Natural killer cell treated with Interleukin-12 subunit alpha and Interleukin-12 subunit beta and Interleukin-15 and Interleukin-18, amount 100 ng/mL, for 72 hours (primary cell): ENCODE measurements at regions not wholly inside any gene's neighbourhood (a gene's known extent, or its start where the extent isn't known, plus 50 kb on each side); places are given as distances from the start of the nearest gene placed in this dataset.

ENCODE experiments used
- ATAC-seq, 2 donors: fragments of 150-1000 bp; cut with Tn5 transposase in 1 of 2; sonication (Bioruptor Pico), chemical (Tn5 transposase) in 1 of 2; 2 replicates each; pipeline ENCODE4 v1.10.0; 2021
- DNase-seq: peaks from one replicate; pipeline ENCODE4 v3.0.0; 2022; ENCODE audit warnings: low spot score
- H3K27ac Mint-ChIP-seq, 2 donors: 1 replicate in 1 of 2; 2 replicates in 1 of 2; pipeline ENCODE4 v1.8.0; 2022; ENCODE audit warnings: mixed read lengths in 2 of 2, mild to moderate bottlenecking in 1 of 2, moderate library complexity in 1 of 2
- H3K27me3 Mint-ChIP-seq, 2 donors: 1 replicate in 1 of 2; 2 replicates in 1 of 2; pipeline ENCODE4 v1.8.0; 2022; ENCODE audit warnings: mixed read lengths in 2 of 2
- H3K36me3 Mint-ChIP-seq: one replicate; pipeline ENCODE4 v1.8.0; 2022; ENCODE audit warnings: mixed read lengths
- H3K4me1 Mint-ChIP-seq, 2 donors: 1 replicate in 1 of 2; 2 replicates in 1 of 2; pipeline ENCODE4 v1.8.0; 2022; ENCODE audit warnings: low read depth in 2 of 2, mixed read lengths in 2 of 2, mild to moderate bottlenecking in 1 of 2
- H3K4me3 Mint-ChIP-seq: one replicate; pipeline ENCODE4 v1.8.0; 2022; ENCODE audit warnings: mixed read lengths
- H3K9me3 Mint-ChIP-seq: 2 replicates; pipeline ENCODE4 v1.8.0; 2022; ENCODE audit warnings: mixed read lengths

DNA sequence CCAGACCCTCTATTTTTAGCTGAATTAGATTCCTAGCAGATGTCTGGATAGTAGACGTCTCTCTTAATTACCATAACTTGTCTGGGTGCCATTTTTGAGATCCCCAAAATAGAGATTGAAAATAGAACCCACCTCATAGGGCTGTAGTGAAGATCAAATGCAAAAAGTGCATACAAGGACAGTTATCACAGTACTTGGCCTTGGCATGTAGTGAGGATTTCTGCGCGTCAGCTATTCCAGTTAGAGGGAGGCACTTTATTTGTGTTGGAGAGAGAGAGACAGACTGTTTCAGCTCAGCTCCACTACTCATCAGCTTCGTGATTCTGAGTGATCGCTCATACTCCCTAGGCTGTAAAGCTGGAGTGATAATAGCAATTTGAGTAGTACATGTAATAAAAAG is 59.6 kb upstream of the CDH13 start:
- Mint-ChIP-seq H3K4me3 (no peak overlapping the region), H3K27me3 (peaks cover 13 to 20% of the 10 kb centered on the region in 2 donors), H3K27ac (no peak overlapping the region), H3K9me3 (peaks cover 6% of the 10 kb centered on the region), H3K4me1 (peaks cover 2 to 7% of the 10 kb centered on the region in 2 donors), H3K36me3 (no peaks in the 10 kb centered on the region)
- no peak for DNase-seq
- no peak for ATAC-seq

DNA sequence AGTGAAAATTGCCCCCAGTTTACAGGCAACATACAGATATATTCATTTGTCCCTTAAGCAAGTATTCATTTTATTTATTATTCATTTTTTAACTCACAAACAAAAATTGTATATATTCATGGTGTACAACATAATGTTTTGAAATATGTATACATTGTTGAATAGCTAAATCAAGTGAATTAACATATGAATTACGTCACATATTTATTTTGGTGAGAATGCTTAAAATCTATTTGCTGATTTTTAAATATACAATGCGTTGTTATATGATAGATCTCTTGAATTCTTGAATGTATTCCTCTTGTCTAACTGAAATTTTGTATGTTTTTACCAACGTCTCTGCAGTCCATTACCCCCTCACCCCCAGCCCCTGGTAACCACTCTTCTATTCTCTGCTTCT is 63.4 kb upstream of the CDH13 start:
- no peaks in the 10 kb centered on the region for H3K36me3 Mint-ChIP-seq
- peaks cover 0 to 11% of the 10 kb centered on the region in 2 donors for H3K27me3 Mint-ChIP-seq
- ATAC-seq = no peak

DNA sequence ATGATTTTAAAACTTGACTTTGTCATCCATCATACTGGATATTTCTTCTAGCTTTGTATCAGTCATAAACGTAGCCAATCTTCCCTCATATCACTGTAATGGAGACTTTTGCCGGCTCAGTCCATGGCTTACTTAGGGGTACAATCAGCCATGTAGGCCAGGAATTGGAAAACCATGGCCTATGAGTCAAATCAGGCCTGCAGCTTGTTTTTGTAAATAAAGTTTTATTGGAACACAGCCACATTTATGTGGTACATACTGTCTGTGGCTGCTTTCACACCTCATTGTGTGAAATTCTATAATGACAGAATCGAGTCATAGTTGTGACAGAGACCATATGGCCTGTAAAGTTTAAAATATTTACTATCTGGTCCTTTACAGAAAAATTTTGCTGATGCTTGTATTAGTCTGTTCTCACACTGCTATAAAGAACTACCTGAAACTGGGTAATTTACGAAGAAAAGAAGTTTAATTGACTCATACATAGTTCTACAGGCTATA is 64.5 kb upstream of the CDH13 start:
- H3K4me3 Mint-ChIP-seq = no peak overlapping the region
- peaks cover 6% of the 10 kb centered on the region for H3K9me3 Mint-ChIP-seq
- peaks cover 4 to 9% of the 10 kb centered on the region in 2 donors for H3K4me1 Mint-ChIP-seq
- H3K27ac Mint-ChIP-seq = no peak overlapping the region
- no peak for DNase-seq
- H3K27me3 Mint-ChIP-seq = peaks cover 6 to 10% of the 10 kb centered on the region in 2 donors
- H3K36me3 Mint-ChIP-seq = no peaks in the 10 kb centered on the region
- peak in 1 of 2 donors; percentile 75 for ATAC-seq

More for the DNA sequence above, 63.4 kb upstream of the CDH13 start:
- Mint-ChIP-seq H3K27ac (no peak overlapping the region), H3K4me1 (peaks cover 4 to 9% of the 10 kb centered on the region in 2 donors), H3K9me3 (peaks cover 6% of the 10 kb centered on the region), H3K4me3 (no peak overlapping the region)
- DNase-seq = no peak

DNA sequence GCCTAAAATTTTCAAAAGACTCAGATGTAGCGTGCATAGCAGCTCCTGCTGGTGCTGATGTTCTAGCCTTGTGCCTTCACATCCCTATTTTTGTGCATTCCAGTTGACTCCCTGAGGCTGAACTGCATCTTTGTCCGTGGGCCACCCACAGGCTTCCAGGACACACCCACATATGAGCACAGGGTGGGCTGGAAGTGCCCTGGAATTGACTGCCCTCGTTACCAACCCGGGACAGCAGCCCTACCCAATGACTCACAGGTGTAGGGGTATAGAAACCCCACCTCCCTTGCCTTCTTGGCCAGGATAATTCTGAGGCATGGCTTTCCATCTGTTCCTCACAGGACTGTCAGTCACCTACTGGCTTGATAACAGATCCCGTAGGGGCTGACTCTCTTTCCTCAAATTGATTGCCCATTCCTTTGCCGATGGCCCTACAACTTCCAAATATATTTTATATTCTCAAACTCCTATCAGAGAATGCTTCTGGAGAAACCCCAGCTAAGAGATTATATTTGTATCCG is 65.9 kb upstream of the CDH13 start:
- peaks cover 4 to 9% of the 10 kb centered on the region in 2 donors for H3K4me1 Mint-ChIP-seq
- no peak overlapping the region for H3K4me3 Mint-ChIP-seq
- peaks cover 6% of the 10 kb centered on the region for H3K9me3 Mint-ChIP-seq
- no peak overlapping the region for H3K27ac Mint-ChIP-seq
- ATAC-seq = no peak
- no peaks in the 10 kb centered on the region for H3K36me3 Mint-ChIP-seq
- DNase-seq = no peak
- peaks cover 7 to 10% of the 10 kb centered on the region in 2 donors for H3K27me3 Mint-ChIP-seq

DNA sequence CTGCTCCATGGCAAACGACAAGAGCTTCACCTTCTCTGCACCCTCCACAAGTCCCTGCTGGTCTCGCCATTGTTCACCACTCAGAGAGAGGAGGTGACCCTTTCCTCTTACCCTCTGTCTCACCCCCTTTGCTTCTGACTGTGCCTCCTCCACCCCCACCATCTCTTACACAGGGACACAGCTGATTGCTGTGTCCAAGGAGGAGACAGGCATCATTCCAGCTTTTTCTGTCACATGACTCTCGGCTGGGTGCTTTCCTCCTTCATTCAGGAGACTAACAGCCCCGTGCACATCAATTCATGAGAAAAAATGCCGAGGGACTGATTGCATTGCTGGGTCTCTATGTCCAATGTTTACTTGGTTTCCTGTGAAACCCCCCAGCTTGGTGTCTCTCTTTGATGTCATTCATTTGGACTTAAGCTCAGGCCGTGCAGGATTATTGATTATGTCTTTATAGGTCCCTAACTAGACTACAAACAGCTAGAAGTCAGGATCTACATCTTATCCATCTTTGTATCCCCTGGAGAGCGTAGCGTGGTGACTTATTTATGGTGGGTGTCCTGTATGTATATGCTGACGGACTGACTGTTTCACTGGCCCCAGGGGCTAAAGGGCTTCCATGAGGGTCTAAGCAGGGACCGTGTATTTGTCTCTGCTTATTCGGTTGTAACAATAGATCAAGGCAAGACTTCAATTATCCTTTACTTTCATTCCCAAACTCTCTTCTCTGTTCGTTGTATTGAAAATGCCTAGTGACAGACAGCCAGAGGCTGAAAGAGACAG is 82.2 kb upstream of the CDH13 start:
- H3K27ac Mint-ChIP-seq = no peak overlapping the region
- ATAC-seq = no peak
- H3K4me1 Mint-ChIP-seq = no peaks in the 10 kb centered on the region
- peaks cover 28 to 48% of the 10 kb centered on the region in 2 donors for H3K27me3 Mint-ChIP-seq
- no peaks in the 10 kb centered on the region for H3K9me3 Mint-ChIP-seq
- DNase-seq = no peak
- no peaks in the 10 kb centered on the region for H3K36me3 Mint-ChIP-seq
- no peak overlapping the region for H3K4me3 Mint-ChIP-seq

DNA sequence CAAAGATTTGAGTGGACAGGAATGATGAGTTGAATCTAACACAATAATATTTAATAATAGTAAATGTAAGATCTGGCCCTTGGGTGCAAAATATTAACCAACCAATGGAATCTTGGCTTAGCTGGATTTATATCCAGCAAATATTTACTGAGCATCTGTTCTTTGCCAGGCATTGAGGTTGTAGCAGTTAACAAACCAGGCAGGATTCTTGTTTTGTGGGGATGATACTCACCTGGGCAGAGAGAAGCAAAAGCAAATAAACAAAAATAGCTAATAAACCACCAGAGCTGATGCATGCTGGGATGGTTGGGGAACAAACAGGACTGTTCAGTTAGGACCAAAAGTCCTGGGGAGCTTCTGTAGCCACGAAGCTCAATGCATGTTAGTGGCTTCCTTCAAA is 84.1 kb upstream of the CDH13 start:
- Mint-ChIP-seq H3K4me3 (no peak overlapping the region), H3K9me3 (no peaks in the 10 kb centered on the region), H3K27me3 (peaks cover 34 to 55% of the 10 kb centered on the region in 2 donors), H3K36me3 (no peaks in the 10 kb centered on the region), H3K4me1 (no peaks in the 10 kb centered on the region), H3K27ac (no peak overlapping the region)
- ATAC-seq (no peak), DNase-seq (no peak)

DNA sequence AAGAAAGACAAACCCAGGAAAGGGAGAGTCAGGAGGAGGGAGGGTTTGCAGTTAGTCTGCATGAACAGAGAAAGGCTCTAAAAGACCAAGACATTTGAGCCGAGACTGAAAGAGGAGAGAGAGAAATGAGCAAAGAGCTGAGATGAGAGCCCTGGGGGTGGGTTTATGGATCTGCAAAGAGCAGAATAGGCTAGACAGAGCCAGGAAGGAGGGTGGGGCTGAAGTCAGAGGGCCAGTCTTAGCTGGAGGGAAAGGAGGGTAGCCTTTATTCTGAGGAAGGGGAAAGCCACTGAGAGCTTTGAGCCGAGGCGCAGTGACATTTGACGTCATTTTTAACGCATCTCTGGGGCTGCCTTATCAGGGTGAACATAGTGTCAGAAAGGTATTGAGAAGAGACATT is 85.7 kb upstream of the CDH13 start:
- Mint-ChIP-seq H3K4me3 (no peak overlapping the region), H3K4me1 (no peaks in the 10 kb centered on the region), H3K27ac (no peak overlapping the region), H3K27me3 (peaks cover 35 to 55% of the 10 kb centered on the region in 2 donors), H3K9me3 (no peaks in the 10 kb centered on the region), H3K36me3 (no peaks in the 10 kb centered on the region)
- ATAC-seq = no peak
- DNase-seq = no peak

DNA sequence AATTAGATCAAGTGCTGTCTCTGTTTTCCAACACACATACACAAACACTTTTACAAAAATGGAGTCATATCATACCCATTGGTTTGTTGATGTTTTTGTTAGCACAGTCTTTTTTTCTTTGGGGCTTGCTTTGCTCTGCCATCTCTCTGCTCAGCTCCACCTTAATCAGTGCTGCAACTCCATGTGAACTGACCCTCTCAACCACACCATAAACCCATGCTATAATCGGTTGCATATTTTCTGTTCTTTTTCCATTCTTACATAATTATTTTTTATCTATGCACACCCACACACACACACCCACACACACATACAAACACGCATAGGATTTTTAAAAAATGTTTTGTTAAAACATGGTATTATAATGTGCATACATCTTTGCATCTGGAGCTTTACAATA is 91.0 kb upstream of the CDH13 start:
- H3K36me3 Mint-ChIP-seq = no peaks in the 10 kb centered on the region
- ATAC-seq = no peak

DNA sequence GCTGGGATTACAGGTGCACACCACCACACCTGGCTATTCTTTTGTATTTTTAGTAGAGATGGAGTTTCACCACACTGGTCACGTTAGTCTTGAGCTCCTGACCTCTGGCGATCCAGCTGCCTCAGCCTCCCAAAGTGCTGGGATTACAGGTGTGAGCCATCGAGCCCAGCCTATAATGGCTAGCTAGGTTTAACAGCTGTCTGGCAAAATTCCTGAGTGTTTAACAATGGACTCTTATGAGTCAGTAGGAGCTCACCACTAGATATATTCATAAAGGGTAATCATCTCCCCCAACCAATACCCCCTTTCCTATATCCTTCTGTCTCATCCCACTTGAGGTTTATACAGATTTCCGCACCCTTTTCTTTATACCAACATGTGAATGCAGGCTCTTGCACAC is 91.5 kb upstream of the CDH13 start:
- Mint-ChIP-seq H3K4me3 (no peak overlapping the region), H3K4me1 (no peaks in the 10 kb centered on the region), H3K27ac (no peak overlapping the region), H3K27me3 (peaks cover 27 to 58% of the 10 kb centered on the region in 2 donors), H3K9me3 (no peaks in the 10 kb centered on the region), H3K36me3 (no peaks in the 10 kb centered on the region)
- ATAC-seq = no peak
- no peak for DNase-seq

More for the DNA sequence above, 91.0 kb upstream of the CDH13 start:
- Mint-ChIP-seq H3K4me1 (no peaks in the 10 kb centered on the region), H3K9me3 (no peaks in the 10 kb centered on the region), H3K27ac (no peak overlapping the region), H3K27me3 (peaks cover 27 to 57% of the 10 kb centered on the region in 2 donors), H3K4me3 (no peak overlapping the region)
- DNase-seq = no peak

DNA sequence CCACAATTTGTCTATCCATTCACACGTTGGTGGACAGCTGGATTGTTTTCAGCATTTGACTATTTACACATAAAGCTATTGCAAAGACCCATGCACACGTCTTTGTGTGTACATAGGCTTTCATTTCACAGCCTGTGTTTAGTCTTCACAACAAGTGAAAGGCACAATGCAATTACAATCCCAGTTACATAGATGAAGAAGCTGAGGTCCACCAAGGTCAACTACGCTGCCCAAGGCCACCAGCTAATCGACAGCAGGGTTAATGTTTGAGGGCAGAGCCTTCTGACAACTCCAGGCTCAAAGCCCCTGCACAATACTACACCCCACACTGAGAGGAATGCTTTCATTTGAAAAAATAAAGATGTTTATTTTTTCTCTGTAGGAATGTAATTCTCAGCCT is 93.6 kb upstream of the CDH13 start:
- DNase-seq (no peak), ATAC-seq (no peak)
- Mint-ChIP-seq H3K9me3 (no peaks in the 10 kb centered on the region), H3K27ac (no peak overlapping the region), H3K36me3 (no peaks in the 10 kb centered on the region), H3K4me1 (no peaks in the 10 kb centered on the region), H3K27me3 (peaks cover 17 to 60% of the 10 kb centered on the region in 2 donors), H3K4me3 (no peak overlapping the region)

DNA sequence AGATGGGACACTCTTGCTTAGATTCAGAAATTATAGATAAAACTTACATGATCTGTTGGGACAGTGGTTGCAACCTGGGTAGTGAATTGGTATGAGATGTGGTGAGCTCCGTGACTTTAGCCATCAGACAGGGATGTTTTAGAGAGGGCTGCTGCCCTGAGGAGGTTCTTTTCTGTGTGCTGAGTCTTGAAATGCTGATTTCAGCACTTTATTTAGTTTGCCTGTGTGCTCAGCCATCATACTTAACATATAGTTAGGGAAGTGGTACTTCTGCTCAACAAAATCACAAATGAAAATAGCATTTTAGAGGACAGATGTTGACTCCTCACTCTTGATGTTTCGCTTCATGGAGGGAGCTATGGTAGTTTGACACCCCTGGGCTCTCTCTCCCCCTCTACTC is 95.9 kb upstream of the CDH13 start:
- Mint-ChIP-seq H3K36me3 (no peaks in the 10 kb centered on the region), H3K27me3 (peaks cover 17 to 60% of the 10 kb centered on the region in 2 donors), H3K4me1 (no peaks in the 10 kb centered on the region), H3K27ac (no peak overlapping the region), H3K9me3 (no peaks in the 10 kb centered on the region), H3K4me3 (no peak overlapping the region)
- no peak for ATAC-seq
- no peak for DNase-seq

DNA sequence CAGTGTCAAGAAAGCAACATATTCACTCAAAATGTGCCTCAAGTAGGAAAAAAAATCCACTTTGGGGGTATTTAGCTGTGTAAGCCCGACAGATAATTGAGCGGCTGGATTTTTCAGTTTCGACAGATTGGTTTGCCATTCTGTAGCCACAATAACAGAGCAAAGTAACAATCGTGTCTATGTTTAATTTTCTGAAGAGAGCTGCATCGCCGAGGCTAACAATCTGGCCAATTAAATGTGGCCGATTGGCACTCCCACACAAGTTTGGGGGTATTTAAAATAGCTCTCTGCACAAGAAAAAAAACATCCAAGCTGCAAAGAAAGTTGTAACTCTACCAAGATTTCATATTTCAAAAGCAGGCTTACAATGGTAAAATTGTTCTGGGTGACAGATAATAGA is 99.7 kb upstream of the CDH13 start:
- H3K27me3 Mint-ChIP-seq = peaks cover 10 to 45% of the 10 kb centered on the region in 2 donors
- DNase-seq (no peak), ATAC-seq (no peak)
- no peak overlapping the region for H3K27ac Mint-ChIP-seq
- no peak overlapping the region for H3K4me3 Mint-ChIP-seq
- no peaks in the 10 kb centered on the region for H3K4me1 Mint-ChIP-seq
- no peaks in the 10 kb centered on the region for H3K9me3 Mint-ChIP-seq
- no peaks in the 10 kb centered on the region for H3K36me3 Mint-ChIP-seq

DNA sequence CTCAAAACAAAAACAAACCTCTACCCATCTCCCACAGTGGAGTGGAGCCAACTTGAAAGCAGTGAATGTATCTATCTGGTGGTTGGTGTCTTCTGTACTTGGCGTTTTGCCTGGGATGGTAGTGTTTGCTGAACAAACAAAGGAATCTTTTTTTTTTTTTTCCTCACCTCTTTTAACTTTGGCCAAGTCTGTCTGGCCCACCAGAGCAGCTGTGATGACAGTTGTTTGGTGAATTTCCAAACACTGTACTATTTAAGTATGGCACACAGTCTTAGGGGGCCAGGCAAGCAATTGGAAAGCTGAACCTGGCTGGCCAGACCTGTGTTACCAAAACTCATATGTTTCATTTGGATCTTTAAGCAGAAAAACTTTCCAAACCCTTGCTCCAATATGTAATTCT is 101.8 kb upstream of the CDH13 start:
- no peak for ATAC-seq
- Mint-ChIP-seq H3K36me3 (no peaks in the 10 kb centered on the region), H3K27me3 (peaks cover 8 to 30% of the 10 kb centered on the region in 2 donors), H3K4me3 (no peak overlapping the region), H3K9me3 (no peaks in the 10 kb centered on the region), H3K4me1 (no peaks in the 10 kb centered on the region), H3K27ac (no peak overlapping the region)
- no peak for DNase-seq

DNA sequence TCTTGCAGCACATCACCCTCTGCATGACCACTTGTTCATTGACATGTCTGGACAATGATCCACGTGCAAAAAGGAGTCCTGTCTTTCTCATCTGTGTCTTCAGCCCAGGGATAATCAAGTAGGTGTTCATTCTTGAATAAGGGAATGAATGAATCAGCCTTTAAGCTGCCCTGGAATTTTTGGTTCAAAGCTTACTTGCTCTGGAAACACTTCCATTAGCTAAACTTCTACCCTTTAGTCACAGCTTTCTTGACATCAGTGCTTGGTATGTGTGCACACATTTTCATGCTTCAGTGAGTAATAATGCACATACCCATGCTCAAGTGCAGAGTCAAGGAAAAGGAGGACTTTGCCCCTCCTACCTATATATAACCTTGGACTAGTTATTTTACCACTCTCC is 103.0 kb upstream of the CDH13 start:
- Mint-ChIP-seq H3K27ac (no peak overlapping the region), H3K4me1 (no peaks in the 10 kb centered on the region), H3K36me3 (no peaks in the 10 kb centered on the region), H3K27me3 (peaks cover 10 to 30% of the 10 kb centered on the region in 2 donors), H3K4me3 (no peak overlapping the region), H3K9me3 (no peaks in the 10 kb centered on the region)
- DNase-seq (no peak), ATAC-seq (no peak)
